ENCODE measurements at regions not wholly inside any gene's neighbourhood (a gene's known extent, or its start where the extent isn't known, plus 50 kb on each side); places are given as distances from the start of the nearest gene placed in this dataset.
"Not testable (repeated sequence)": the region's sequence is repeated elsewhere in the genome, so short reads cannot be mapped to it uniquely, and the experiment has no call there.

DNA sequence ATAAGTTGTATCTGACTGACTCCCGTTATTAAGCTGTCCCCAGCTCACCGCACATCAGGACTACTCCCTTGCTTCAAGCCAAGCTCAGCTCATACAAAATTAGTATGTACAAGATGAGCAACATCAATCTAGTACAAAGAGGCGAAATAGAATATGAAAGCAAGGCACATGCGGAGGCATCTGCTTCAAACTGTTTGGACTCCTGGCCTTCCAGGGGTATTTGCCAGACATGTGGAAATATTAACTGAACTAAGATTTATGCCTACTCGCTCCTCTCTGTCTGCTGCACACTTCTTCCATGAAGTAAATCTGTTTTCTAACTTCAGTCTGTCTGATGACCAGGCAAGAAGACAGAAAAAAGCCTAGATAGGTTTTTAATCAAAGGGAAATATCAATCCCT is 499.8 kb downstream of the PID1 start:
- Histone ChIP-seq H3K9me3 (no peaks in the 10 kb centered on the region), H3K4me3 (no peak overlapping the region), H3K36me3 (no peaks in the 10 kb centered on the region), H3K27ac (peak overlapping the region in 1 of 2 donors; percentile 14), H3K27me3 (no peaks in the 10 kb centered on the region), H3K4me1 (peaks cover 0 to 12% of the 10 kb centered on the region in 2 donors)
- TF ChIP-seq, protein P1, sequence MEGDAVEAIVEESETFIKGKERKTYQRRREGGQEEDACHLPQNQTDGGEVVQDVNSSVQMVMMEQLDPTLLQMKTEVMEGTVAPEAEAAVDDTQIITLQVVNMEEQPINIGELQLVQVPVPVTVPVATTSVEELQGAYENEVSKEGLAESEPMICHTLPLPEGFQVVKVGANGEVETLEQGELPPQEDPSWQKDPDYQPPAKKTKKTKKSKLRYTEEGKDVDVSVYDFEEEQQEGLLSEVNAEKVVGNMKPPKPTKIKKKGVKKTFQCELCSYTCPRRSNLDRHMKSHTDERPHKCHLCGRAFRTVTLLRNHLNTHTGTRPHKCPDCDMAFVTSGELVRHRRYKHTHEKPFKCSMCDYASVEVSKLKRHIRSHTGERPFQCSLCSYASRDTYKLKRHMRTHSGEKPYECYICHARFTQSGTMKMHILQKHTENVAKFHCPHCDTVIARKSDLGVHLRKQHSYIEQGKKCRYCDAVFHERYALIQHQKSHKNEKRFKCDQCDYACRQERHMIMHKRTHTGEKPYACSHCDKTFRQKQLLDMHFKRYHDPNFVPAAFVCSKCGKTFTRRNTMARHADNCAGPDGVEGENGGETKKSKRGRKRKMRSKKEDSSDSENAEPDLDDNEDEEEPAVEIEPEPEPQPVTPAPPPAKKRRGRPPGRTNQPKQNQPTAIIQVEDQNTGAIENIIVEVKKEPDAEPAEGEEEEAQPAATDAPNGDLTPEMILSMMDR (IDR thresholded peaks at IDR 0.05) = no peak
- no peak for DNase-seq (ENCODE audit: low spot score in 2 of 2)
- intact Hi-C loops (cut with DNase I) = no loop called here

DNA sequence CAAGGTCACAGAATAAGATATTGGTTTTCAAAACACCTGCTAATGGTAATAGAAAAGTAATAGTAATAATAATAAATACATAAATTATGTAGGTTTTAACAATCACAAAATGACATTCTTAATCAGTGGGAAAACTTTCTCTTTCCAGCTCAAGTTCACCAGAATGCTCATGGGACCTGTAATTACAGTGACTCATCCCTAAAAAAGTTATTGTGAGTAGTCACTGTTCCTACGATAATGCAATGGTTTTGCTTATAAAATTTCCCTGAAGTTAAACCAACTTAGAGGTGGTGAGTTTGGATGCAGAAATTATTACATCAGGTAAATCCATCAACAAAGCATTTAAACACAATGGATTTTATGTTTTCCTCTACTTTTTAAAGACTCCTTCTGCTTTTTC is 502.3 kb downstream of the PID1 start:
- Histone ChIP-seq H3K27ac (peak overlapping the region in 1 of 2 donors; percentile 47), H3K36me3 (no peaks in the 10 kb centered on the region), H3K9me3 (no peaks in the 10 kb centered on the region), H3K27me3 (no peaks in the 10 kb centered on the region), H3K4me3 (no peak overlapping the region), H3K4me1 (peaks cover 0 to 12% of the 10 kb centered on the region in 2 donors)
- no peak for DNase-seq (ENCODE audit: low spot score in 2 of 2)
- intact Hi-C loops (cut with DNase I) = loop anchor here (5.0 to 10.0 kb wide), 2 partner anchors 37 to 894 kb away; partner anchors contain the start of gene DAW1
- TF ChIP-seq, protein P1 (IDR thresholded peaks at IDR 0.05) = no peak

DNA sequence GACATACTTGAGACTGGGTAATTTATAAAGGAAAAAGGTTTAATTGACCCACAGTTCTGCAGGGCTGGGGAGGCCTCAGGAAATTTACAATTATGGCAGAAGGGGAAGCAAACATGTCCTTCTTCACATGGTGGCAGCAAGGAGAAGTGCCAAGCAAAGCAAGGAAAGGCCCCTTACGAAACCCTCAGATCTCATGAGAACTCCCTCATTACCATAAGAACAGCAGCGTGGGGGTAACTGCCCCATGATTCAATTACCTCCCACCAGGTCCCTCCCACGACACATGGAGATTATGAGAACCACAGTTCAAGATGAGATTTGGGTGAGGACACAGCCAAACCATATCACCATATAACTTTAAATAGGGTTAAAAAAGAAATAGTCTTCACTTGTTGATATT is 502.9 kb downstream of the PID1 start:
- H3K27ac ChIP-seq = peak overlapping the region in 1 of 2 donors; percentile 47
- intact Hi-C loops (cut with DNase I) = loop anchor here (5.0 to 10.0 kb wide), 2 partner anchors 36 to 893 kb away; partner anchors contain the start of gene DAW1
- not testable (repeated sequence) for H3K9me3 ChIP-seq

GRCh38 chr2:228767196-228767595 is 503.9 kb downstream of the PID1 start:
- H3K4me1 ChIP-seq = peaks cover 0 to 12% of the 10 kb centered on the region in 2 donors
- H3K27ac ChIP-seq = peak overlapping the region; percentile 23 to 35
- intact Hi-C loops (cut with DNase I) = loop anchor here (5.0 to 10.0 kb wide), 2 partner anchors 35 to 892 kb away; partner anchors contain the start of gene DAW1
- TF ChIP-seq, protein P1 (IDR thresholded peaks at IDR 0.05) = no peak
- H3K9me3 ChIP-seq = no peaks in the 10 kb centered on the region
- H3K27me3 ChIP-seq = no peaks in the 10 kb centered on the region
- H3K4me3 ChIP-seq = no peak overlapping the region
- DNase-seq (ENCODE audit: low spot score in 2 of 2) = no peak
- no peaks in the 10 kb centered on the region for H3K36me3 ChIP-seq

More for the DNA sequence above, 502.9 kb downstream of the PID1 start:
- not testable (repeated sequence) for H3K27me3 ChIP-seq; H3K4me3 ChIP-seq; DNase-seq (ENCODE audit: low spot score in 2 of 2); H3K36me3 ChIP-seq
- peaks cover 0 to 12% of the 10 kb centered on the region in 2 donors for H3K4me1 ChIP-seq

DNA sequence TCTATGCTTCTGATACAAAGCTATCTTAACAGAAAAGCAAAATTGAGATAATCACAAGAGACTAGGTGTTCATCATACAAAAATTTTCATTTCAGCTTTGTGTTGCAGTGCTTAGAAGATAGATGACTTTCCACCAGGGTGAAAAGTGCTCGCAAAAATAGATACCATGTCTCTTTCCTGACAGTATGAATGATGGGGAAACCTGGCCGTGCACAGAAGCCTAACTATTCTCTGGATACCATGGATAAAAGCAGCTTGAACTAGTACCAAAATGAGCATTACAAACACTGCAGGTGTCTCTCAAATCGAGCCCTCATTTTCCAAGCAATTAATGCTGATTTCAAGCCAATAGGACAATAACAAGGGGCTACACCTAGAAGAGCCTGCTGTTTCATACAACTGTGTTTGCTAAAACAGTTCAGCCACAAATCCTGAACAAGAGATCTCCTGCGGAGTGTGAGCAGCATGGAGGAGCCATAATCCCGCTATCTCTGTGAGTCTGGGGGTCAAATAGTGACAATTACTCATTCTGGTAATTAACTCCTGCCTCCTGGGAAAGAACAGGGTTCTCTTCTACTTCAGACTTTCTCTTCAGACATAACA is 507.6 kb downstream of the PID1 start:
- no peak overlapping the region for H3K4me3 ChIP-seq
- intact Hi-C loops (cut with DNase I) = loop anchor here (10.0 kb wide), 1 partner anchor 889 kb away; the partner anchor contains the start of gene DAW1
- DNase-seq (ENCODE audit: low spot score in 2 of 2) = no peak
- TF ChIP-seq, protein P1 (IDR thresholded peaks at IDR 0.05) = no peak
- H3K27me3 ChIP-seq = no peaks in the 10 kb centered on the region
- H3K36me3 ChIP-seq = no peaks in the 10 kb centered on the region
- peaks cover 0 to 11% of the 10 kb centered on the region in 2 donors for H3K4me1 ChIP-seq
- H3K9me3 ChIP-seq = no peaks in the 10 kb centered on the region
- no peak overlapping the region for H3K27ac ChIP-seq

- TF ChIP-seq, protein P1 (IDR thresholded peaks at IDR 0.05) = no peak
- Histone ChIP-seq H3K9me3 (no peaks in the 10 kb centered on the region), H3K4me1 (peaks cover 0 to 2% of the 10 kb centered on the region in 2 donors), H3K27me3 (no peaks in the 10 kb centered on the region), H3K4me3 (no peak overlapping the region), H3K36me3 (no peaks in the 10 kb centered on the region), H3K27ac (no peak overlapping the region)
- intact Hi-C loops (cut with DNase I) = loop anchor here (10.0 kb wide), 1 partner anchor 888 kb away; the partner anchor contains the start of gene DAW1
- DNase-seq (ENCODE audit: low spot score in 2 of 2) = no peak
Observed at GRCh38 chr2:228762565-228762964, 508.5 kb downstream of the PID1 start.

DNA sequence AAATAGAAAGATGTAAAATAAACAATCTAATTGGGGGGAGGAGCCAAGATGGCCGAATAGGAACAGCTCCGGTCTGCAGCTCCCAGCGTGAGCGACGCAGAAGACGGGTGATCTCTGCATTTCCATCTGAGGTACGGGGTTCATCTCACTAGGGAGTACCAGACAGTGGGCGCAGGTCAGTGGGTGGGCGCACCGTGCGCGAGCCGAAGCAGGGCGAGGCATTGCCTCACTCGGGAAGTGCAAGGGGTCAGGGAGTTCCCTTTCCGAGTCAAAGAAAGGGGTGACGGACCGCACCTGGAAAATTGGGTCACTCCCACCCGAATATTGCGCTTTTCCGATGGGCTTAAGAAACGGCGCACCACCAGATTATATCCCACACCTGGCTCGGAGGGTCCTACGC is 515.4 kb downstream of the PID1 start:
- H3K36me3 ChIP-seq; DNase-seq (ENCODE audit: low spot score in 2 of 2); H3K4me1 ChIP-seq; H3K27me3 ChIP-seq; H3K9me3 ChIP-seq; H3K27ac ChIP-seq; H3K4me3 ChIP-seq; intact Hi-C loops (cut with DNase I): not testable (repeated sequence)

All from ascending aorta (tissue), 2 donors.